Esophagus muscularis mucosa (tissue), 4 donors: ENCODE measurements at regions not wholly inside any gene's neighbourhood (a gene's known extent, or its start where the extent isn't known, plus 50 kb on each side); places are given as distances from the start of the nearest gene placed in this dataset.
A peak's percentile ranks its signal among the peaks of the same experiment; 100 is the strongest.

ENCODE experiments used
- DNase-seq: peaks from one replicate; pipeline ENCODE4 v3.0.0-alpha.2; 2017; ENCODE audit errors: extremely low spot score
- H3K27ac ChIP-seq, 4 donors: fragments of 200-600 bp; sonication (generic); replicated peaks in 1 of 4; 1 replicate in 3 of 4; 2 replicates in 1 of 4; pipeline ENCODE4 v1.5.1; 2016 to 2019; ENCODE audit warnings: mild to moderate bottlenecking in 1 of 4
- H3K27me3 ChIP-seq, 4 donors: fragments of 200-600 bp; sonication (generic); one replicate each; pipeline versions ENCODE4 v1.5.1 to v1.6.0; 2016 to 2019
- H3K36me3 ChIP-seq, 4 donors: fragments of 200-600 bp; sonication (generic); one replicate each; pipeline ENCODE4 v1.5.1; 2016 to 2019
- H3K4me1 ChIP-seq, 4 donors: fragments of 200-600 bp; sonication (generic); one replicate each; pipeline ENCODE4 v1.5.1; 2016 to 2019
- H3K4me3 ChIP-seq, 4 donors: fragments of 200-600 bp; sonication (generic); 1 replicate in 2 of 4; 2 replicates in 2 of 4; pipeline ENCODE4 v1.5.1; 2016 to 2019; ENCODE audit warnings: mild to moderate bottlenecking in 4 of 4, moderate library complexity in 1 of 4
- H3K9me3 ChIP-seq, 4 donors: fragments of 200-600 bp; sonication (generic); 1 replicate in 3 of 4; 2 replicates in 1 of 4; pipeline ENCODE4 v1.5.1; 2016 to 2019
- EP300 ChIP-seq: sonication (generic); formaldehyde crosslinking; IDR thresholded peaks from one replicate; pipeline ENCODE4 v1.6.1; 2017; ENCODE audit warnings: antibody characterized with exemption
- POLR2A ChIP-seq: fragments of 450-650 bp; IDR thresholded peaks from one replicate; pipeline ENCODE4 v1.6.1; 2017; ENCODE audit warnings: antibody characterized with exemption, moderate library complexity, mild to moderate bottlenecking, low read depth
- POLR2AphosphoS5 ChIP-seq, 2 donors: sonication (generic); formaldehyde crosslinking; IDR thresholded peaks; one replicate each; pipeline ENCODE4 v1.6.1; 2017; ENCODE audit warnings: antibody characterized with exemption in 2 of 2
- WGBS: methylation state at CpG from one replicate; pipeline ENCODE4 v1.1.5; 2018; 5-methylcytosine and 5-hydroxymethylcytosine counted together
- intact Hi-C: fragments of 100-400 bp; cut with DNase I; formaldehyde crosslinking; loops from one replicate; pipeline ENCODE4 v1.15.1; 2023
- TF ChIP-seq, protein P1 (sequence below), 3 experiments: fragments of 200-600 bp in 2 of 3; fragments of 450-650 bp in 1 of 3; sonication (generic) in 2 of 3; IDR thresholded peaks; one replicate each; pipeline ENCODE4 v1.5.1; 2017 to 2019; ENCODE audit warnings: antibody characterized with exemption in 3 of 3, mild to moderate bottlenecking in 2 of 3, moderate library complexity in 1 of 3

- WGBS, result 87% methylated on average over 14 of the region's 14 CpGs
- intact Hi-C loops, result no loop called here
- no peak for TF ChIP-seq EP300
- TF ChIP-seq, protein P1, sequence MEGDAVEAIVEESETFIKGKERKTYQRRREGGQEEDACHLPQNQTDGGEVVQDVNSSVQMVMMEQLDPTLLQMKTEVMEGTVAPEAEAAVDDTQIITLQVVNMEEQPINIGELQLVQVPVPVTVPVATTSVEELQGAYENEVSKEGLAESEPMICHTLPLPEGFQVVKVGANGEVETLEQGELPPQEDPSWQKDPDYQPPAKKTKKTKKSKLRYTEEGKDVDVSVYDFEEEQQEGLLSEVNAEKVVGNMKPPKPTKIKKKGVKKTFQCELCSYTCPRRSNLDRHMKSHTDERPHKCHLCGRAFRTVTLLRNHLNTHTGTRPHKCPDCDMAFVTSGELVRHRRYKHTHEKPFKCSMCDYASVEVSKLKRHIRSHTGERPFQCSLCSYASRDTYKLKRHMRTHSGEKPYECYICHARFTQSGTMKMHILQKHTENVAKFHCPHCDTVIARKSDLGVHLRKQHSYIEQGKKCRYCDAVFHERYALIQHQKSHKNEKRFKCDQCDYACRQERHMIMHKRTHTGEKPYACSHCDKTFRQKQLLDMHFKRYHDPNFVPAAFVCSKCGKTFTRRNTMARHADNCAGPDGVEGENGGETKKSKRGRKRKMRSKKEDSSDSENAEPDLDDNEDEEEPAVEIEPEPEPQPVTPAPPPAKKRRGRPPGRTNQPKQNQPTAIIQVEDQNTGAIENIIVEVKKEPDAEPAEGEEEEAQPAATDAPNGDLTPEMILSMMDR (IDR thresholded peaks at IDR 0.05), result no peak
- no peak for TF ChIP-seq POLR2AphosphoS5 (IDR thresholded peaks at IDR 0.05)
- TF ChIP-seq POLR2A, result no peak
- H3K36me3 ChIP-seq, result no peaks in the 10 kb centered on the region
- peaks cover 0 to 42% (median 35%) of the 10 kb centered on the region in 4 donors for H3K4me1 ChIP-seq
- H3K4me3 ChIP-seq, result no peak overlapping the region
- no peak overlapping the region for H3K27ac ChIP-seq
- DNase-seq, result no peak
- H3K27me3 ChIP-seq, result no peaks in the 10 kb centered on the region
- H3K9me3 ChIP-seq, result no peaks in the 10 kb centered on the region
Observed at GRCh38 chr2:120791243-120791961, 55.7 kb downstream of the GLI2 start.

DNA sequence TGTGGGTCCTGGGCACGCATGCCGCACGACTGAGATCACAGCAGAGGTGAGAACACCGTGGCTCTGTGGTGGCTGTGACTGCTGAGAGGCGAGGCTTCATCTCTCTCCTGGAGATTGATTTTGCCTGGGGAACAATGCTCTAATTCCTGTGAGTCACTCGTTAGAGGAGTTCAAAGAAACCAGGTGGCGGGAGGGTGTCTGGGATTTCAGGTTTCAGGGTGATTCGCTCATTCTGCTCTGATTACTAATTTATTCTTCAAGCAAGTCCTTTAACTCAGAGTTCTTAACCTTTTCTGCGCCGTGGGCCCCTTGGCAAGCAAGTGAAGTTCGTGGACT lies 56.3 kb downstream of the GLI2 start:
- intact Hi-C loops, result no loop called here
- TF ChIP-seq, protein P1 (IDR thresholded peaks at IDR 0.05), result no peak
- TF ChIP-seq EP300, result no peak
- no peak for TF ChIP-seq POLR2A
- TF ChIP-seq POLR2AphosphoS5 (IDR thresholded peaks at IDR 0.05), result no peak
- no peaks in the 10 kb centered on the region for H3K9me3 ChIP-seq
- no peak for DNase-seq
- no peaks in the 10 kb centered on the region for H3K36me3 ChIP-seq
- H3K27me3 ChIP-seq, result no peaks in the 10 kb centered on the region
- peaks cover 0 to 42% (median 34%) of the 10 kb centered on the region in 4 donors for H3K4me1 ChIP-seq
- WGBS, result 84% methylated on average over 8 of the region's 11 CpGs
- no peak overlapping the region for H3K27ac ChIP-seq
- no peak overlapping the region for H3K4me3 ChIP-seq

DNA sequence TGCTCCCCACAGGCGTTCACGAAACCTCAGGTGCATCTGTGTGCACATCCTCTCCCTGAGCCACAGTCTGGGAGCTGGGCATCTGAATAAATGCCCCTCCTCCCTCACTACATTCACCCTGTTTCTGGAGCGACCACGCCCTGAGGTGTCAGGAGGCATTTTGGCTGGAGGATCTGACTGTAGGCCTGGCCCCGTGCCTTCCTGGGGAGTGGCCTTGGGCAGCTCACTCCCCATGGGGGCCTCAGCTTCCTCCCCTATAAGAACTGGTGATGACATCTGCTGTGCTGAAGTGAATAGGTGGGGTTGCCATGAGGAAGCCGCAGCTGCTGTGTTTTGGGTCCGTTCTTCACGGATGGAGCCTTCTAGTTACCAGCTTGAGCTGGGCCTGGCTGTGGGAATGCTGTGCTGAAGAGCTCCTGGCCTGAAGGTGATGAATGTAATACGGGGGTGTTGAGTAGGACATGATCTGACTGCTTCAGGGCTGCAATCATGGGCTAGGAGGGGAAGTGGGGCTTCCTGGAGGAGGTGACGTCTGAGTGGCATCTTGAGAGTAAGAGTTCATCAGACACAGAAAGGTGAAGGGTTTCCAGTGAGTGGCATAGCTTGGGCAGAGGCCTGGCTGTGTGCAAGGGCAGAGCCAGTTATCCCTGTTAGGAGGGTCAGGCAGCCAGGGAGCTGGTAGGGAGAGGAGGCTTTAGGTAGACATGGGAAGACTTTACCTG lies 58.2 kb downstream of the GLI2 start:
- no peak for TF ChIP-seq POLR2AphosphoS5 (IDR thresholded peaks at IDR 0.05)
- no peak for TF ChIP-seq EP300
- no peak for TF ChIP-seq POLR2A
- TF ChIP-seq, protein P1 (IDR thresholded peaks at IDR 0.05), result no peak
- no peaks in the 10 kb centered on the region for H3K9me3 ChIP-seq
- intact Hi-C loops, result no loop called here
- no peaks in the 10 kb centered on the region for H3K27me3 ChIP-seq
- H3K4me1 ChIP-seq, result peaks cover 0 to 43% (median 40%) of the 10 kb centered on the region in 4 donors
- no peaks in the 10 kb centered on the region for H3K36me3 ChIP-seq
- 85% methylated on average over 10 of the region's 10 CpGs for WGBS
- peak overlapping the region in 3 of 4 donors; percentile 23 to 50 (median 32) for H3K27ac ChIP-seq
- H3K4me3 ChIP-seq, result no peak overlapping the region
- DNase-seq, result no peak

DNA sequence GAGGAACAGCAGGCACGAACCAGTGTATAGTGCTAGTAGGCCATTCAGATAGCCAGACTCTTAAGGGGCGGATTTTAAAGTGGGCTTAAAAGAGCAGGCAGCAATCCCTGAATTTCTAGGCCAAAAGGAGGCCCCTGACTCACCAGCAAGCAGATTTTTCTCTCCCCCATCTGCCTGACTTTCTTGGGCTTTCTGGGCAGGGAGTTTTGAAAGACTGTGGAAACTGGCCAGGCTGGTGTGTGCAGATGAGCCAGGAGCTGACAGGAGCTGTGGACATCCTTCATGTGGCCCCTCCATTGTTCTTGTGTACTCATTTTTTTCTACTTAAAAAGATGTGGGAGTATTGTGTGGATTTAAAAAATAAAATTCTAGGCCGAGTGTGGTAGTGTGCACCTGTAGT lies 59.0 kb downstream of the GLI2 start:
- DNase-seq, result no peak
- 58% methylated on average over 3 of the region's 3 CpGs for WGBS
- H3K4me3 ChIP-seq, result no peak overlapping the region
- H3K27ac ChIP-seq, result peak overlapping the region in 3 of 4 donors; percentile 23 to 50 (median 32)
- TF ChIP-seq EP300, result no peak
- H3K36me3 ChIP-seq, result no peaks in the 10 kb centered on the region
- intact Hi-C loops, result no loop called here
- no peaks in the 10 kb centered on the region for H3K27me3 ChIP-seq
- no peaks in the 10 kb centered on the region for H3K9me3 ChIP-seq
- peaks cover 0 to 52% (median 47%) of the 10 kb centered on the region in 4 donors for H3K4me1 ChIP-seq

DNA sequence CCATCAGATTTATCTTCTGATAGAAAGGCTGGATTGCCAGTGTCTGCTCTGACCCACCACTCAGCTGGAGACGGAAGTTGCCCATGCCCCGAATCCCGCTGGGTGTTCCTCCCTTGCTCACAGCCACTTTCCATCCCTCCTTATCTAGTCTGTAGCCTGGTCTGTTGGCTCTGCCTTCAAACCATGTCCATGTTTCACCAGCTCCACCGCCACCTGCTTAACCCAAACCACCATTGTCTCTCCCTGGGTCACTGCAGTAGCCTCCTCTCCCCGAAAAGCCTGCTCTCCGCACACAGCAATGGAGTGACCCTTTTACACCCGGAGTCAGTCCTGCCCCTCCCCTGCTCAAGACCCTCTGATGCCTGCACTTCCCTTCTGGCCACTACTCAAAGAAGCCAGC lies 60.4 kb downstream of the GLI2 start:
- Histone ChIP-seq H3K27ac (no peak overlapping the region), H3K27me3 (no peaks in the 10 kb centered on the region), H3K9me3 (no peaks in the 10 kb centered on the region), H3K4me1 (peaks cover 0 to 54% (median 49%) of the 10 kb centered on the region in 4 donors), H3K4me3 (no peak overlapping the region), H3K36me3 (no peaks in the 10 kb centered on the region)
- intact Hi-C loops, result no loop called here
- no peak for DNase-seq
- TF ChIP-seq, protein P1 (IDR thresholded peaks at IDR 0.05), result no peak
- TF ChIP-seq EP300 (no peak), POLR2A (no peak), POLR2AphosphoS5 (IDR thresholded peaks at IDR 0.05) (no peak)
- 94% methylated on average over 7 of the region's 7 CpGs for whole genome bisulfite sequencing
